ENCODE measurements at regions not wholly inside any gene's neighbourhood (a gene's known extent, or its start where the extent isn't known, plus 50 kb on each side); places are given as distances from the start of the nearest gene placed in this dataset.

- POLR2A ChIA-PET = no interaction called here
- Mint-ChIP-seq H3K27ac (no peak overlapping the region), H3K4me3 (no peak overlapping the region), H3K36me3 (ENCODE audit: low read depth) (no peaks in the 10 kb centered on the region), H3K9me3 (no peaks in the 10 kb centered on the region), H3K27me3 (no peaks in the 10 kb centered on the region), H3K4me1 (no peaks in the 10 kb centered on the region)
- CTCF ChIA-PET = no interaction called here
- intact Hi-C loops (cut with micrococcal nuclease) = no loop called here
- no peak for TF ChIP-seq CTCF (IDR thresholded peaks at IDR 0.05)
- ATAC-seq (ENCODE audit: low read depth) (no peak), DNase-seq (no peak)
These were observed 174.8 kb downstream of the KCNA4 start for GRCh38 chr11:29842061-29842460.

- ATAC-seq (ENCODE audit: low read depth) (no peak), DNase-seq (no peak)
- no peak for TF ChIP-seq CTCF (IDR thresholded peaks at IDR 0.05)
- Mint-ChIP-seq H3K27me3 (no peaks in the 10 kb centered on the region), H3K27ac (no peak overlapping the region), H3K36me3 (ENCODE audit: low read depth) (no peaks in the 10 kb centered on the region), H3K9me3 (no peaks in the 10 kb centered on the region), H3K4me1 (no peaks in the 10 kb centered on the region), H3K4me3 (no peak overlapping the region)
- ChIA-PET POLR2A (no interaction called here), CTCF (no interaction called here)
- intact Hi-C loops (cut with micrococcal nuclease) = no loop called here
These were observed 190.0 kb downstream of the KCNA4 start for GRCh38 chr11:29826878-29827277.

- intact Hi-C loops (cut with micrococcal nuclease) = no loop called here
- POLR2A ChIA-PET = no interaction called here
- no peaks in the 10 kb centered on the region for H3K36me3 Mint-ChIP-seq (ENCODE audit: low read depth)
- no peak for ATAC-seq (ENCODE audit: low read depth)
- CTCF ChIA-PET = no interaction called here
- no peak overlapping the region for H3K4me3 Mint-ChIP-seq
- no peaks in the 10 kb centered on the region for H3K4me1 Mint-ChIP-seq
- no peak for TF ChIP-seq CTCF (IDR thresholded peaks at IDR 0.05)
- no peak overlapping the region for H3K27ac Mint-ChIP-seq
- H3K9me3 Mint-ChIP-seq = peaks cover 15% of the 10 kb centered on the region
- H3K27me3 Mint-ChIP-seq = no peaks in the 10 kb centered on the region
- DNase-seq = no peak
These were observed 200.5 kb downstream of the KCNA4 start for GRCh38 chr11:29816359-29816758.

- ChIA-PET CTCF (no interaction called here), POLR2A (no interaction called here)
- no peaks in the 10 kb centered on the region for H3K4me1 Mint-ChIP-seq
- H3K4me3 Mint-ChIP-seq = no peak overlapping the region
- no peak overlapping the region for H3K27ac Mint-ChIP-seq
- H3K9me3 Mint-ChIP-seq = peaks cover under 1% of the 10 kb centered on the region
- ATAC-seq (ENCODE audit: low read depth) (no peak), DNase-seq (no peak)
- intact Hi-C loops (cut with micrococcal nuclease) = no loop called here
- H3K27me3 Mint-ChIP-seq = no peaks in the 10 kb centered on the region
- no peak for TF ChIP-seq CTCF (IDR thresholded peaks at IDR 0.05)
- no peaks in the 10 kb centered on the region for H3K36me3 Mint-ChIP-seq (ENCODE audit: low read depth)
These were observed 207.7 kb downstream of the KCNA4 start for GRCh38 chr11:29809121-29809520.

- intact Hi-C loops (cut with micrococcal nuclease) = no loop called here
- DNase-seq = no peak
- no peaks in the 10 kb centered on the region for H3K27me3 Mint-ChIP-seq
- no peak for ATAC-seq (ENCODE audit: low read depth)
- ChIA-PET POLR2A (no interaction called here), CTCF (no interaction called here)
- H3K36me3 Mint-ChIP-seq (ENCODE audit: low read depth) = no peaks in the 10 kb centered on the region
- peaks cover 2% of the 10 kb centered on the region for H3K9me3 Mint-ChIP-seq
- TF ChIP-seq CTCF (IDR thresholded peaks at IDR 0.05) = no peak
- H3K4me1 Mint-ChIP-seq = no peaks in the 10 kb centered on the region
- no peak overlapping the region for H3K27ac Mint-ChIP-seq
- no peak overlapping the region for H3K4me3 Mint-ChIP-seq
These were observed 214.3 kb downstream of the KCNA4 start for GRCh38 chr11:29802522-29802921.
